ENCODE measurements at regions not wholly inside any gene's neighbourhood (a gene's known extent, or its start where the extent isn't known, plus 50 kb on each side); places are given as distances from the start of the nearest gene placed in this dataset.

DNA sequence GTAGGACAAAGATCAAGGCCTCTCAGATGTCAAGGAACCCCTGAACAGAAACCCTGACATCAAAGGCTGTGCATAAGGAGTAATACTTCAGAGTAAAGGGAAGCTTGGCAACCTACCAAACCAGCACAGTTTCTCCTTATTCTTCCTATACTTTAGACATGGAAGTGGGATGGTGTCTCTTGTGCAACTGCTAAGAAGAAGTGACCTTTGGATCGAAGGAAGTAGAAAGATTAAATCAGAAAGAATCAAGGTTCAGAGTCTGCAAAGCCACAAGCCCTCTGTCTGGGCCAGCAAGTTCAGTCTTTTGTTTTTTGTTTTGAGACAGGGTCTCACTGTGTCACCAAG, 66.2 kb upstream of the SLC39A10 start:
- TF ChIP-seq, protein P1, sequence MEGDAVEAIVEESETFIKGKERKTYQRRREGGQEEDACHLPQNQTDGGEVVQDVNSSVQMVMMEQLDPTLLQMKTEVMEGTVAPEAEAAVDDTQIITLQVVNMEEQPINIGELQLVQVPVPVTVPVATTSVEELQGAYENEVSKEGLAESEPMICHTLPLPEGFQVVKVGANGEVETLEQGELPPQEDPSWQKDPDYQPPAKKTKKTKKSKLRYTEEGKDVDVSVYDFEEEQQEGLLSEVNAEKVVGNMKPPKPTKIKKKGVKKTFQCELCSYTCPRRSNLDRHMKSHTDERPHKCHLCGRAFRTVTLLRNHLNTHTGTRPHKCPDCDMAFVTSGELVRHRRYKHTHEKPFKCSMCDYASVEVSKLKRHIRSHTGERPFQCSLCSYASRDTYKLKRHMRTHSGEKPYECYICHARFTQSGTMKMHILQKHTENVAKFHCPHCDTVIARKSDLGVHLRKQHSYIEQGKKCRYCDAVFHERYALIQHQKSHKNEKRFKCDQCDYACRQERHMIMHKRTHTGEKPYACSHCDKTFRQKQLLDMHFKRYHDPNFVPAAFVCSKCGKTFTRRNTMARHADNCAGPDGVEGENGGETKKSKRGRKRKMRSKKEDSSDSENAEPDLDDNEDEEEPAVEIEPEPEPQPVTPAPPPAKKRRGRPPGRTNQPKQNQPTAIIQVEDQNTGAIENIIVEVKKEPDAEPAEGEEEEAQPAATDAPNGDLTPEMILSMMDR (conservative IDR thresholded peaks at IDR 0.05) = no peak
- TF ChIP-seq EZH2 (IDR thresholded peaks at IDR 0.05; ENCODE audit: low read depth) = no peak

Data from PC-9 (cell line).